ENCODE measurements at regions not wholly inside any gene's neighbourhood (a gene's known extent, or its start where the extent isn't known, plus 50 kb on each side); places are given as distances from the start of the nearest gene placed in this dataset.

DNA sequence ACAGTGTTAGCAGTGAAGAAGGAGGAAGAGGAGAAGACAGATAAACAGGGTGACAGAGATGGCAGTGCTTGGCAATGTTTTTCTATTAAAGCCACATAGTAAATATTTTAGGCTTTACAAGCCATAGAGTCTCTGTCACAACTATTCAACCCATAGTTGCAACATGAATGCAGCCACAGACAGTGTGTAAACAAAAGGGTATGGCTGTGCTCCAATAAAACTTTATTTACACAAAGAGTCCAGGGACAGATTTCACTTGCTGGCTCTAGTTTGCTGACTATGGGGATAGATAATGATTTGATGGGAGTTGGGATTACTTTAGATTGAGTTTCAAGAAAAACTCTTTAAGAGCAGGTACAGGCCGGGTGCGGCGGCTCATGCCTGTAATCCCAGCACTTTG, 224.8 kb upstream of the SEMA6A start:
- Histone ChIP-seq H2AFZ (ENCODE audit: low read length) (no peak overlapping the region), H3K9me3 (ENCODE audit: low read length) (no peaks in the 10 kb centered on the region), H3K36me3 (ENCODE audit: insufficient read depth, low read length) (no peaks in the 10 kb centered on the region), H3K27ac (ENCODE audit: low read depth, low read length, poor library complexity, severe bottlenecking) (no peak overlapping the region), H3K9me2 (ENCODE audit: insufficient read depth, low read length) (no peaks in the 10 kb centered on the region), H3K4me2 (ENCODE audit: low read length) (no peak overlapping the region), H3K4me3 (ENCODE audit: low read depth, low read length, poor library complexity, severe bottlenecking) (no peak overlapping the region), H4K20me1 (ENCODE audit: insufficient read depth, low read length) (no peaks in the 10 kb centered on the region), H3K79me2 (ENCODE audit: insufficient read depth, low read depth, low read length) (no peaks in the 10 kb centered on the region), H3K4me1 (ENCODE audit: insufficient read depth, low read length, poor library complexity, severe bottlenecking) (no peaks in the 10 kb centered on the region)
- no TSS peak for BruUV-seq (replicated peaks)
- intact Hi-C loops (cut with micrococcal nuclease; ENCODE audit: unreplicated experiment), result no loop called here
- no peak for DNase-seq (ENCODE audit: low spot score)
- ChIA-PET CTCF (ENCODE audit: unreplicated experiment) (no interaction called here), POLR2A (interaction anchor here (0.6 kb wide), 1 partner anchor 10 kb away, joined by 5 read pairs; no protein-coding TSS in a partner anchor)
- TF ChIP-seq, protein P1, sequence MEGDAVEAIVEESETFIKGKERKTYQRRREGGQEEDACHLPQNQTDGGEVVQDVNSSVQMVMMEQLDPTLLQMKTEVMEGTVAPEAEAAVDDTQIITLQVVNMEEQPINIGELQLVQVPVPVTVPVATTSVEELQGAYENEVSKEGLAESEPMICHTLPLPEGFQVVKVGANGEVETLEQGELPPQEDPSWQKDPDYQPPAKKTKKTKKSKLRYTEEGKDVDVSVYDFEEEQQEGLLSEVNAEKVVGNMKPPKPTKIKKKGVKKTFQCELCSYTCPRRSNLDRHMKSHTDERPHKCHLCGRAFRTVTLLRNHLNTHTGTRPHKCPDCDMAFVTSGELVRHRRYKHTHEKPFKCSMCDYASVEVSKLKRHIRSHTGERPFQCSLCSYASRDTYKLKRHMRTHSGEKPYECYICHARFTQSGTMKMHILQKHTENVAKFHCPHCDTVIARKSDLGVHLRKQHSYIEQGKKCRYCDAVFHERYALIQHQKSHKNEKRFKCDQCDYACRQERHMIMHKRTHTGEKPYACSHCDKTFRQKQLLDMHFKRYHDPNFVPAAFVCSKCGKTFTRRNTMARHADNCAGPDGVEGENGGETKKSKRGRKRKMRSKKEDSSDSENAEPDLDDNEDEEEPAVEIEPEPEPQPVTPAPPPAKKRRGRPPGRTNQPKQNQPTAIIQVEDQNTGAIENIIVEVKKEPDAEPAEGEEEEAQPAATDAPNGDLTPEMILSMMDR (conservative IDR thresholded peaks at IDR 0.05; ENCODE audit: low read length), result no peak
- TF ChIP-seq EZH2phosphoT487 (IDR thresholded peaks at IDR 0.05; ENCODE audit: borderline replicate concordance, low read depth, low read length), result no peak

DNA sequence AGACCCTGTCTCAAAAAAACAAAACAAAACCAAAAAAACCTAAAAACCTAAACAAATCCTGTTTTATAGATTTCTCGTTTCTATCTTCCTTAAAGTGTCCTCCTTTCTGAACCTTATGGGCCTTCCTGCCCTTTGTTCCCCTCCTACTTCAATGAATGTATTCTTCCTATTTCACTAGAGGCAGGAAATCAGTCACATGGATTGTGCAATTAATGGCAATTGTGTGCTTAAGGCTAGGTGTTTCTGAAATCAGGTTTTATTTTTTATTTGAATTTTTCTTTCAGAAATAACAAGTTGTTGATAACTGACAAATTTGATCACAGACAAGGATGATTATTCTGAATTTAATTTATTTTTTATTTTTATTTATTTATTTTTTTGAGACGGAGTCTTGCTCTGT, 220.6 kb upstream of the SEMA6A start:
- CTCF ChIA-PET (ENCODE audit: unreplicated experiment), result no interaction called here
- Histone ChIP-seq H4K20me1 (ENCODE audit: insufficient read depth, low read length) (no peaks in the 10 kb centered on the region), H3K9me3 (ENCODE audit: low read length) (no peaks in the 10 kb centered on the region), H3K9me2 (ENCODE audit: insufficient read depth, low read length) (no peaks in the 10 kb centered on the region), H3K4me3 (ENCODE audit: low read depth, low read length, poor library complexity, severe bottlenecking) (no peak overlapping the region), H3K4me2 (ENCODE audit: low read length) (no peak overlapping the region), H2AFZ (ENCODE audit: low read length) (no peak overlapping the region), H3K36me3 (ENCODE audit: insufficient read depth, low read length) (no peaks in the 10 kb centered on the region), H3K4me1 (ENCODE audit: insufficient read depth, low read length, poor library complexity, severe bottlenecking) (no peaks in the 10 kb centered on the region), H3K27ac (ENCODE audit: low read depth, low read length, poor library complexity, severe bottlenecking) (no peak overlapping the region), H3K79me2 (ENCODE audit: insufficient read depth, low read depth, low read length) (no peaks in the 10 kb centered on the region)
- DNase-seq (ENCODE audit: low spot score), result no peak
- intact Hi-C loops (cut with micrococcal nuclease; ENCODE audit: unreplicated experiment), result no loop called here
- BruUV-seq (replicated peaks), result no TSS peak
- TF ChIP-seq, protein P1 (conservative IDR thresholded peaks at IDR 0.05; ENCODE audit: low read length), result no peak
- no peak for TF ChIP-seq EZH2phosphoT487 (IDR thresholded peaks at IDR 0.05; ENCODE audit: borderline replicate concordance, low read depth, low read length)
- POLR2A ChIA-PET, result interaction anchor here (0.7 kb wide), 1 partner anchor 1070 kb away, joined by 4 read pairs; no protein-coding TSS in a partner anchor

DNA sequence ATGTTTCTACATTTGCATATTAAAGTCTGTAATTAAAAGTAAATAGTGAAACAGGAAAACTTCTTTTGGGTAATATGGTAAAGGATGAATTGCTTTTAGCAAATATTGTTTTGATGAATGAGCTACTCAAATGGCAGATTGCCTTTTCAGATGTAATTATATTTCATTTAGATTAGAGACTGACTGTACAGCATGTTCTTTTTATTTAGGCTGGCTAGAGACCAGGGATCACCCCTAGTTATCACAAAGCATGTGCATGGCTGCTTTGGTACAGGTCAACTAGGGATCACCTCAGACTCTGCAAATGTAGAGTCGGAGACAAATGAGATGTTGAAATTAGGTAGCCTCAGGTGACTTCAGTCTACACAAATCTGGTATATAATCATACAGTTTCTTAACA, 214.9 kb upstream of the SEMA6A start:
- ChIA-PET POLR2A (no interaction called here), CTCF (ENCODE audit: unreplicated experiment) (no interaction called here)
- no peak overlapping the region for H3K4me3 ChIP-seq (ENCODE audit: low read depth, low read length, poor library complexity, severe bottlenecking)
- no peaks in the 10 kb centered on the region for H3K9me3 ChIP-seq (ENCODE audit: low read length)
- no peaks in the 10 kb centered on the region for H3K79me2 ChIP-seq (ENCODE audit: insufficient read depth, low read depth, low read length)
- BruUV-seq (replicated peaks), result no TSS peak
- intact Hi-C loops (cut with micrococcal nuclease; ENCODE audit: unreplicated experiment), result no loop called here
- H3K4me1 ChIP-seq (ENCODE audit: insufficient read depth, low read length, poor library complexity, severe bottlenecking), result no peaks in the 10 kb centered on the region
- no peak overlapping the region for H3K27ac ChIP-seq (ENCODE audit: low read depth, low read length, poor library complexity, severe bottlenecking)
- H4K20me1 ChIP-seq (ENCODE audit: insufficient read depth, low read length), result no peaks in the 10 kb centered on the region
- no peak overlapping the region for H2AFZ ChIP-seq (ENCODE audit: low read length)
- TF ChIP-seq, protein P1 (conservative IDR thresholded peaks at IDR 0.05; ENCODE audit: low read length), result no peak
- TF ChIP-seq EZH2phosphoT487 (IDR thresholded peaks at IDR 0.05; ENCODE audit: borderline replicate concordance, low read depth, low read length), result no peak
- H3K36me3 ChIP-seq (ENCODE audit: insufficient read depth, low read length), result no peaks in the 10 kb centered on the region
- no peaks in the 10 kb centered on the region for H3K9me2 ChIP-seq (ENCODE audit: insufficient read depth, low read length)
- H3K4me2 ChIP-seq (ENCODE audit: low read length), result no peak overlapping the region
- no peak for DNase-seq (ENCODE audit: low spot score)
